Panc1 (cell line): ENCODE measurements at regions not wholly inside any gene's neighbourhood (a gene's known extent, or its start where the extent isn't known, plus 50 kb on each side); places are given as distances from the start of the nearest gene placed in this dataset.

Experiments
- ATAC-seq: fragments of 200-7000 bp; cut with Tn5 transposase; 2 replicates; pipeline ENCODE4 v1.9.1; 2020; ENCODE audit warnings: mild to moderate bottlenecking, moderate library complexity
- BruUV-seq: library from RNA; stranded (reverse); fragments of 400-500 nt; replicated peaks from 2 replicates; lab custom pipeline; 2021; lab: Mats Ljungman, UMichigan
- CTCF ChIA-PET: fragments of 300-600 bp; sonication (Branson Sonifier 250); formaldehyde crosslinking; loops from one replicate; lab custom pipeline; 2022; ENCODE audit warnings: antibody characterized with exemption; lab: Charles Lee
- POLR2A ChIA-PET: fragments of 300-600 bp; sonication (Branson Sonifier 250); formaldehyde crosslinking; loops from one replicate; lab custom pipeline; 2022; ENCODE audit warnings: antibody characterized with exemption; lab: Charles Lee
- DNase-seq: peaks from one replicate; pipeline ENCODE4 v3.0.0-alpha.2; 2010; ENCODE audit warnings: low read depth, low spot score
- H3K27ac ChIP-seq: 2 replicates; pipeline ENCODE4 v1.5.1; 2011; ENCODE audit warnings: mild to moderate bottlenecking, low read length, inconsistent platforms
- H3K27me3 ChIP-seq: fragments of 200-500 bp; sonication (Bioruptor generic); 2 replicates; pipeline ENCODE4 v1.6.0; 2014; ENCODE audit warnings: low read length, inconsistent platforms; ENCODE audit not compliant: control insufficient read depth, insufficient read depth
- H3K36me3 ChIP-seq: fragments of 200-500 bp; sonication (Bioruptor generic); 2 replicates; pipeline ENCODE4 v1.5.1; 2014; ENCODE audit warnings: inconsistent platforms, mild to moderate bottlenecking, low read length, moderate library complexity; ENCODE audit not compliant: control insufficient read depth, insufficient read depth
- H3K4me1 ChIP-seq: 2 replicates; pipeline ENCODE4 v1.5.1; 2011; ENCODE audit warnings: inconsistent platforms, mild to moderate bottlenecking, low read length, moderate library complexity; ENCODE audit not compliant: control insufficient read depth, insufficient read depth
- H3K4me3 ChIP-seq, 2 experiments: 2 replicates each; pipeline ENCODE4 v1.5.1; 2011 to 2012; ENCODE audit warnings: low read depth in 2 of 2, low read length in 2 of 2, mild to moderate bottlenecking in 2 of 2, inconsistent platforms in 1 of 2, moderate library complexity in 1 of 2
- H3K9me3 ChIP-seq: fragments of 200-500 bp; sonication (Bioruptor generic); 2 replicates; pipeline ENCODE4 v1.5.1; 2014; ENCODE audit warnings: low read depth, mild to moderate bottlenecking, inconsistent platforms, low read length, moderate library complexity; ENCODE audit not compliant: control insufficient read depth, insufficient read depth
- POLR2AphosphoS5 ChIP-seq: IDR thresholded peaks from 2 replicates; pipeline ENCODE4 v1.6.1; 2012; ENCODE audit warnings: mild to moderate bottlenecking, low read depth, low read length, moderate library complexity
- SIN3A ChIP-seq: IDR thresholded peaks from 2 replicates; pipeline ENCODE4 v1.6.1; 2012; ENCODE audit warnings: low read depth, mild to moderate bottlenecking, low read length, moderate library complexity, borderline replicate concordance; ENCODE audit not compliant: insufficient read depth
- TCF7L2 ChIP-seq: IDR thresholded peaks from 2 replicates; pipeline ENCODE4 v1.6.1; 2011; ENCODE audit warnings: mild to moderate bottlenecking, low read depth, low read length, inconsistent platforms
- in situ Hi-C: cut with HindIII; loops from 2 replicates; pipeline ENCODE4 v1.10.0; 2016; ENCODE audit warnings: low sequenced_read_pairs, low pct_unique_long_range_greater_than_20kb
- intact Hi-C: fragments of 100-400 bp; cut with micrococcal nuclease; formaldehyde crosslinking; loops from one replicate; pipeline ENCODE4 v1.10.0; 2022; ENCODE audit not compliant: unreplicated experiment
- TF ChIP-seq, protein P1 (sequence below), 2 experiments: IDR thresholded peaks; 2 replicates each; pipeline ENCODE4 v1.6.1; 2011 to 2012; ENCODE audit warnings: low read depth in 2 of 2, control low read depth in 1 of 2, low read length in 1 of 2, mild to moderate bottlenecking in 1 of 2, moderate library complexity in 1 of 2; ENCODE audit not compliant: insufficient read depth in 1 of 2
- TF ChIP-seq, protein P2 (sequence below): fragments of 450-650 bp; IDR thresholded peaks from 2 replicates; pipeline ENCODE4 v1.5.1; 2017; ENCODE audit warnings: mild to moderate bottlenecking

DNA sequence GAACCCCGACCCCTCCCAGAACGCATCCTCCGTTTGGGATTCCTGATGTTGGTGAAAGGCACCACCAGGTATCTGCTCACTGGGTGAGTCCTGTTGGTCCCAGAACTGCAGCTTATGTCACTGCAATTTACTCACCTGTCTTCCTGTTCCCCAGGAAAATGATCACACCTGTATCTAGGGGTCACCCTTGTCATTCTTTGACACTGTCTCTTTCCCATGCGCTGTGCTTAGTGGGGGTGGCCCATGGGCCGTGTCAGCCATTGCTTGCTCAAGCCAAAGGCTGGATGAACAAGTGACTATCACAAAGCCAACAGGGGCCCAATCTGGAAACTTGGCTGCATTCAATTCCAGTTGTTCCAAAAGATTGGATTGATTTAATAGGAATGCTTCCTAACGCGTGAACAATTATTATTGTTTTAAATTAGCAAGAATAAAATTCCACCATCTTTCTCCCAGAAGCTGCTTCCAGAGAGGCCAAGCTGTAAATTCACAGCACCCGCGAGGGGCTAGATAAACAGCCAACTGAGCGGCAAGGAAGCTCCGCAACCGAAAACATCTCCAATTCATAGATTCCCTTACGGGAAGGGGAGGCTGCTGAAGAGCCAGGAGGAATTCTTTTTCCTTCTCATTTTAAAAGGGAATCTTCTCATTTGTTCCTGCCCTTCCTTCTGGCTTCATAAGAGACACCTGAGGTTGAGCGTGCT lies 134.8 kb upstream of the ZMIZ1 start:
- no TSS peak for BruUV-seq
- in situ Hi-C loops (no loop called here), intact Hi-C loops (no loop called here)
- no peak for DNase-seq
- no peaks in the 10 kb centered on the region for H3K4me1 ChIP-seq
- H3K27me3 ChIP-seq = no peaks in the 10 kb centered on the region
- no peak for ATAC-seq
- TF ChIP-seq, protein P1, sequence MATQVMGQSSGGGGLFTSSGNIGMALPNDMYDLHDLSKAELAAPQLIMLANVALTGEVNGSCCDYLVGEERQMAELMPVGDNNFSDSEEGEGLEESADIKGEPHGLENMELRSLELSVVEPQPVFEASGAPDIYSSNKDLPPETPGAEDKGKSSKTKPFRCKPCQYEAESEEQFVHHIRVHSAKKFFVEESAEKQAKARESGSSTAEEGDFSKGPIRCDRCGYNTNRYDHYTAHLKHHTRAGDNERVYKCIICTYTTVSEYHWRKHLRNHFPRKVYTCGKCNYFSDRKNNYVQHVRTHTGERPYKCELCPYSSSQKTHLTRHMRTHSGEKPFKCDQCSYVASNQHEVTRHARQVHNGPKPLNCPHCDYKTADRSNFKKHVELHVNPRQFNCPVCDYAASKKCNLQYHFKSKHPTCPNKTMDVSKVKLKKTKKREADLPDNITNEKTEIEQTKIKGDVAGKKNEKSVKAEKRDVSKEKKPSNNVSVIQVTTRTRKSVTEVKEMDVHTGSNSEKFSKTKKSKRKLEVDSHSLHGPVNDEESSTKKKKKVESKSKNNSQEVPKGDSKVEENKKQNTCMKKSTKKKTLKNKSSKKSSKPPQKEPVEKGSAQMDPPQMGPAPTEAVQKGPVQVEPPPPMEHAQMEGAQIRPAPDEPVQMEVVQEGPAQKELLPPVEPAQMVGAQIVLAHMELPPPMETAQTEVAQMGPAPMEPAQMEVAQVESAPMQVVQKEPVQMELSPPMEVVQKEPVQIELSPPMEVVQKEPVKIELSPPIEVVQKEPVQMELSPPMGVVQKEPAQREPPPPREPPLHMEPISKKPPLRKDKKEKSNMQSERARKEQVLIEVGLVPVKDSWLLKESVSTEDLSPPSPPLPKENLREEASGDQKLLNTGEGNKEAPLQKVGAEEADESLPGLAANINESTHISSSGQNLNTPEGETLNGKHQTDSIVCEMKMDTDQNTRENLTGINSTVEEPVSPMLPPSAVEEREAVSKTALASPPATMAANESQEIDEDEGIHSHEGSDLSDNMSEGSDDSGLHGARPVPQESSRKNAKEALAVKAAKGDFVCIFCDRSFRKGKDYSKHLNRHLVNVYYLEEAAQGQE (IDR thresholded peaks at IDR 0.05; ENCODE audit: insufficient read depth in 1 of 2, low read depth in 2 of 2, low read length in 1 of 2) = no peak
- no peak for TF ChIP-seq POLR2AphosphoS5
- no peak for TF ChIP-seq SIN3A
- TF ChIP-seq, protein P2, sequence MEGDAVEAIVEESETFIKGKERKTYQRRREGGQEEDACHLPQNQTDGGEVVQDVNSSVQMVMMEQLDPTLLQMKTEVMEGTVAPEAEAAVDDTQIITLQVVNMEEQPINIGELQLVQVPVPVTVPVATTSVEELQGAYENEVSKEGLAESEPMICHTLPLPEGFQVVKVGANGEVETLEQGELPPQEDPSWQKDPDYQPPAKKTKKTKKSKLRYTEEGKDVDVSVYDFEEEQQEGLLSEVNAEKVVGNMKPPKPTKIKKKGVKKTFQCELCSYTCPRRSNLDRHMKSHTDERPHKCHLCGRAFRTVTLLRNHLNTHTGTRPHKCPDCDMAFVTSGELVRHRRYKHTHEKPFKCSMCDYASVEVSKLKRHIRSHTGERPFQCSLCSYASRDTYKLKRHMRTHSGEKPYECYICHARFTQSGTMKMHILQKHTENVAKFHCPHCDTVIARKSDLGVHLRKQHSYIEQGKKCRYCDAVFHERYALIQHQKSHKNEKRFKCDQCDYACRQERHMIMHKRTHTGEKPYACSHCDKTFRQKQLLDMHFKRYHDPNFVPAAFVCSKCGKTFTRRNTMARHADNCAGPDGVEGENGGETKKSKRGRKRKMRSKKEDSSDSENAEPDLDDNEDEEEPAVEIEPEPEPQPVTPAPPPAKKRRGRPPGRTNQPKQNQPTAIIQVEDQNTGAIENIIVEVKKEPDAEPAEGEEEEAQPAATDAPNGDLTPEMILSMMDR = no peak
- TF ChIP-seq TCF7L2 = no peak
- no peaks in the 10 kb centered on the region for H3K36me3 ChIP-seq
- no peak overlapping the region for H3K4me3 ChIP-seq
- ChIA-PET POLR2A (no interaction called here), CTCF (no interaction called here)
- no peak overlapping the region for H3K27ac ChIP-seq
- no peaks in the 10 kb centered on the region for H3K9me3 ChIP-seq

DNA sequence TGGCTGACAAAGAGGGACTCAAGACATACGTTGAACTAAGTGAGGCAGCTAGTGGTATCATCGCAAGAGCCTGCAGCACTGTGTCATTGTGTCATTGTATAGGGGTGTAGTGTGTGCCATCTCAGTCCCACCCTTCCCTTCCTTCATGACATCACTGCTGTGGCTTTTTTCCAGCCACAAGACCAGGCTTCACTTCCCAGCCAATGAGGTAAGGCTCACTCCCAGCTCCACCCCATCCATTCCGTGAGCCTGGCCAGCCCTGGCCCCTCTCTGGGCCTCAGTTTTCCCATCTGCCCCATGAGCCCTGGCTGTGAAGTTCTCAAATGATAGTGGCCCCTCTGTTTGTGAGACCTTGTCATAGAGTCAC lies 134.3 kb upstream of the ZMIZ1 start:
- DNase-seq (no peak), ATAC-seq (no peak)
- intact Hi-C loops (no loop called here), in situ Hi-C loops (no loop called here)
- Histone ChIP-seq H3K27me3 (no peaks in the 10 kb centered on the region), H3K4me3 (no peak overlapping the region), H3K27ac (no peak overlapping the region), H3K9me3 (no peaks in the 10 kb centered on the region), H3K4me1 (no peaks in the 10 kb centered on the region), H3K36me3 (no peaks in the 10 kb centered on the region)
- no TSS peak for BruUV-seq
- TF ChIP-seq SIN3A = no peak
- TF ChIP-seq, protein P1 (IDR thresholded peaks at IDR 0.05; ENCODE audit: insufficient read depth in 1 of 2, low read depth in 2 of 2, low read length in 1 of 2) = no peak
- TF ChIP-seq, protein P2 = no peak
- TF ChIP-seq TCF7L2 = no peak
- no peak for TF ChIP-seq POLR2AphosphoS5
- CTCF ChIA-PET = no interaction called here
- POLR2A ChIA-PET = no interaction called here
